ENCODE measurements at regions not wholly inside any gene's neighbourhood (a gene's known extent, or its start where the extent isn't known, plus 50 kb on each side); places are given as distances from the start of the nearest gene placed in this dataset.

GRCh38 chr4:156643826-156644225 is 327.8 kb downstream of the PDGFC start:
- no peak for DNase-seq

- no peak for DNase-seq
Measured at GRCh38 chr4:156642161-156642560, 329.4 kb downstream of the PDGFC start.

- peak; percentile 37 for DNase-seq
Measured at GRCh38 chr4:156638925-156639605, 332.5 kb downstream of the PDGFC start.

GRCh38 chr4:156638334-156638733 is 333.3 kb downstream of the PDGFC start:
- DNase-seq: no peak

- DNase-seq: no peak
Measured at GRCh38 chr4:156636381-156636780, 335.2 kb downstream of the PDGFC start.

GRCh38 chr4:156635051-156635450 is 336.5 kb downstream of the PDGFC start:
- DNase-seq: no peak

- DNase-seq: no peak
Measured at GRCh38 chr4:156634612-156635011, 337.0 kb downstream of the PDGFC start.

- DNase-seq: no peak
Measured at GRCh38 chr4:156633847-156634246, 337.8 kb downstream of the PDGFC start.

- no peak for DNase-seq
Measured at GRCh38 chr4:156628858-156629257, 342.7 kb downstream of the PDGFC start.

GRCh38 chr4:156623376-156623775 is 348.2 kb downstream of the PDGFC start:
- no peak for DNase-seq

- DNase-seq: no peak
Measured at GRCh38 chr4:156620786-156621185, 350.8 kb downstream of the PDGFC start.

- DNase-seq: no peak
Measured at GRCh38 chr4:156619154-156619934, 352.3 kb downstream of the PDGFC start.

- peak; percentile 40 for DNase-seq
Measured at GRCh38 chr4:156615066-156615531, 356.5 kb downstream of the PDGFC start.

GRCh38 chr4:156614536-156614935 is 357.1 kb downstream of the PDGFC start:
- DNase-seq: no peak

- no peak for DNase-seq
Measured at GRCh38 chr4:156609421-156609820, 362.2 kb downstream of the PDGFC start.

- no peak for DNase-seq
Measured at GRCh38 chr4:156608651-156609050, 362.9 kb downstream of the PDGFC start.

GRCh38 chr4:156607478-156607857 is 364.1 kb downstream of the PDGFC start:
- no peak for DNase-seq

GRCh38 chr4:156606554-156607477 is 364.8 kb downstream of the PDGFC start:
- no peak for DNase-seq

- DNase-seq: no peak
Measured at GRCh38 chr4:156598138-156598681, 373.4 kb downstream of the PDGFC start.

GRCh38 chr4:156596706-156597329 is 374.8 kb downstream of the PDGFC start:
- no peak for DNase-seq

- DNase-seq: no peak
Measured at GRCh38 chr4:156596026-156596425, 375.6 kb downstream of the PDGFC start.

GRCh38 chr4:156595041-156595440 is 376.6 kb downstream of the PDGFC start:
- DNase-seq: no peak
